Ovary (tissue), 3 donors: ENCODE measurements at regions not wholly inside any gene's neighbourhood (a gene's known extent, or its start where the extent isn't known, plus 50 kb on each side); places are given as distances from the start of the nearest gene placed in this dataset.

ENCODE experiments used
- EP300 ChIP-seq: sonication (generic); formaldehyde crosslinking; IDR thresholded peaks from one replicate; pipeline ENCODE4 v1.6.1; 2017; ENCODE audit warnings: antibody characterized with exemption
- POLR2A ChIP-seq: fragments of 450-650 bp; IDR thresholded peaks from one replicate; pipeline ENCODE4 v1.6.1; 2017; ENCODE audit warnings: antibody characterized with exemption, mild to moderate bottlenecking, moderate library complexity
- TF ChIP-seq, protein P1 (sequence below), 3 donors: fragments of 450-650 bp in 2 of 3; fragments of 200-600 bp in 1 of 3; IDR thresholded peaks; one replicate each; pipeline versions ENCODE4 v1.5.1 to v1.8.0; 2016 to 2022; ENCODE audit warnings: antibody characterized with exemption in 3 of 3, mild to moderate bottlenecking in 1 of 3
- donor health status: DM: no; HTN: no; CAD: no.

DNA sequence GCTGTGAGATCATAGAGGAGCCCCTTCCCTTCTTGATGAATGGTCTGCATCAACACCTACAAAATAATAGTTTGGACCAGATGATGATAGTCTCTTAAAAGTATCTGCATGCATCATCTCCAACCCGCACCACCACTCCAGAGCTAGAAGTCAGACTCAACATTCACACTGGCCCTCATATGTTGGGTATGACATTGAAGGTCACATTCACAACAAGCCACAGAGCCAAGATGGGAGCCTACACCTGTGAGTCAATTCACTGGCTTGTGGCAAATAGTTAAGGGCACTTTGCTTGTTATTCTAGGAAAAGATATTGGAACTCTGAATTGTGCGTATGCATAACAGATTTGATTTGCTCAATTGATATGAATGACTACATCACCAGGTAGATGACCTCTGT lies 1197.9 kb downstream of the VRK1 start:
- TF ChIP-seq POLR2A (no peak), EP300 (no peak)
- TF ChIP-seq, protein P1, sequence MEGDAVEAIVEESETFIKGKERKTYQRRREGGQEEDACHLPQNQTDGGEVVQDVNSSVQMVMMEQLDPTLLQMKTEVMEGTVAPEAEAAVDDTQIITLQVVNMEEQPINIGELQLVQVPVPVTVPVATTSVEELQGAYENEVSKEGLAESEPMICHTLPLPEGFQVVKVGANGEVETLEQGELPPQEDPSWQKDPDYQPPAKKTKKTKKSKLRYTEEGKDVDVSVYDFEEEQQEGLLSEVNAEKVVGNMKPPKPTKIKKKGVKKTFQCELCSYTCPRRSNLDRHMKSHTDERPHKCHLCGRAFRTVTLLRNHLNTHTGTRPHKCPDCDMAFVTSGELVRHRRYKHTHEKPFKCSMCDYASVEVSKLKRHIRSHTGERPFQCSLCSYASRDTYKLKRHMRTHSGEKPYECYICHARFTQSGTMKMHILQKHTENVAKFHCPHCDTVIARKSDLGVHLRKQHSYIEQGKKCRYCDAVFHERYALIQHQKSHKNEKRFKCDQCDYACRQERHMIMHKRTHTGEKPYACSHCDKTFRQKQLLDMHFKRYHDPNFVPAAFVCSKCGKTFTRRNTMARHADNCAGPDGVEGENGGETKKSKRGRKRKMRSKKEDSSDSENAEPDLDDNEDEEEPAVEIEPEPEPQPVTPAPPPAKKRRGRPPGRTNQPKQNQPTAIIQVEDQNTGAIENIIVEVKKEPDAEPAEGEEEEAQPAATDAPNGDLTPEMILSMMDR (IDR thresholded peaks at IDR 0.05) = no peak
